CD4-positive, CD25-positive, alpha-beta regulatory T cell (primary cell): ENCODE measurements at regions not wholly inside any gene's neighbourhood (a gene's known extent, or its start where the extent isn't known, plus 50 kb on each side); places are given as distances from the start of the nearest gene placed in this dataset.

Experiments
- ATAC-seq, 2 donors: fragments of 150-1000 bp; cut with Tn5 transposase; one replicate each; pipeline ENCODE4 v1.10.0; 2021; ENCODE audit warnings: low read depth in 2 of 2, moderate number of reproducible peaks in 2 of 2, moderate library complexity in 1 of 2
- DNase-seq, 3 donors: peaks; one replicate each; pipeline versions ENCODE4 v3.0.0 to v3.0.0-alpha.2; 2012 to 2022; ENCODE audit warnings: mixed read lengths in 1 of 3
- H3K27ac ChIP-seq: one replicate; pipeline ENCODE4 v1.7.0; 2013; ENCODE audit warnings: mild to moderate bottlenecking, low read length; ENCODE audit not compliant: insufficient read depth, poor library complexity, severe bottlenecking
- H3K27me3 ChIP-seq: one replicate; pipeline ENCODE4 v1.7.0; 2013; ENCODE audit warnings: low read length; ENCODE audit not compliant: control insufficient read depth, insufficient read depth
- H3K36me3 ChIP-seq: one replicate; pipeline ENCODE4 v1.7.0; 2013; ENCODE audit warnings: mild to moderate bottlenecking, low read length, moderate library complexity; ENCODE audit not compliant: control insufficient read depth, insufficient read depth
- H3K4me1 ChIP-seq: 2 replicates; pipeline ENCODE4 v1.7.0; 2013; ENCODE audit warnings: mild to moderate bottlenecking, low read length; ENCODE audit not compliant: insufficient read depth, control insufficient read depth, poor library complexity, severe bottlenecking
- H3K4me3 ChIP-seq: one replicate; pipeline ENCODE4 v1.7.0; 2013; ENCODE audit warnings: low read depth, mild to moderate bottlenecking, low read length, moderate library complexity
- H3K9me3 ChIP-seq, 2 experiments: 1 replicate in 1 of 2; 2 replicates in 1 of 2; pipeline ENCODE4 v1.7.0; 2013; ENCODE audit warnings: low read length in 2 of 2, mild to moderate bottlenecking in 1 of 2, moderate library complexity in 1 of 2; ENCODE audit not compliant: control insufficient read depth in 2 of 2
- H3K27ac Mint-ChIP-seq, 3 donors: one replicate each; pipeline ENCODE4 v1.8.0; 2020 to 2022; ENCODE audit warnings: mild to moderate bottlenecking in 3 of 3, mixed read lengths in 3 of 3, moderate library complexity in 2 of 3
- H3K27me3 Mint-ChIP-seq: one replicate; pipeline ENCODE4 v1.8.0; 2022; ENCODE audit warnings: mild to moderate bottlenecking, mixed read lengths
- H3K36me3 Mint-ChIP-seq: one replicate; pipeline ENCODE4 v1.8.0; 2020; ENCODE audit warnings: mixed read lengths
- H3K4me1 Mint-ChIP-seq, 4 donors: one replicate each; pipeline ENCODE4 v1.8.0; 2020 to 2022; ENCODE audit warnings: mixed read lengths in 4 of 4, mild to moderate bottlenecking in 1 of 4
- H3K4me3 Mint-ChIP-seq, 4 donors: one replicate each; pipeline ENCODE4 v1.8.0; 2020 to 2022; ENCODE audit warnings: mild to moderate bottlenecking in 4 of 4, mixed read lengths in 4 of 4, moderate library complexity in 3 of 4
- H3K9me3 Mint-ChIP-seq, 7 donors: one replicate each; pipeline ENCODE4 v1.8.0; 2020 to 2022; ENCODE audit warnings: mixed read lengths in 7 of 7, mild to moderate bottlenecking in 3 of 7, moderate library complexity in 2 of 7

DNA sequence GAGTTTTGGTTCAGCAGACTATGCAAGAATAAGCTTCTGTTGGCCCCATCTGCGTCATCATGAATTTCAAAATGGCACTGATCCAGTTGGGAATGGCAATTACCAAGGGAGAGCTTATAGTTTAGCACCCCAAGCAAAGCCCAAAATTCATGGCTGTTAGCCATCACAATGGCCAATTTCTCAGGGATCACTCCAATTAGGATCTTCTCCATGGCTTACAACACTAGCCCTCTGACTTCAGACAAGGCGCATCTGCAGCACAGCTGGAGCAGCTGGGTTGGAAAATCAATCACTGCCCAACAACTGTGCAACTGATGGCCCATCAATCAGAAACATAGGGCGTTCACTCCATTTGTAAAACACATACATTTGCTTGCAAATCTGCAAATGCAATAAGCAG lies 273.6 kb downstream of the SRBD1 start:
- Mint-ChIP-seq H3K4me3 (no peak overlapping the region), H3K27me3 (peaks cover 4% of the 10 kb centered on the region), H3K27ac (no peak overlapping the region), H3K36me3 (no peaks in the 10 kb centered on the region), H3K4me1 (no peaks in the 10 kb centered on the region), H3K9me3 (peaks cover 0 to 1% (median 0%) of the 10 kb centered on the region in 7 donors)
- H3K27ac ChIP-seq, result no peak overlapping the region
- DNase-seq, result no peak
- peaks cover 2% of the 10 kb centered on the region for H3K27me3 ChIP-seq
- H3K4me1 ChIP-seq, result no peaks in the 10 kb centered on the region
- no peaks in the 10 kb centered on the region for H3K36me3 ChIP-seq
- no peak for ATAC-seq
- no peak overlapping the region for H3K4me3 ChIP-seq
- H3K9me3 ChIP-seq, result no peaks in the 10 kb centered on the region

DNA sequence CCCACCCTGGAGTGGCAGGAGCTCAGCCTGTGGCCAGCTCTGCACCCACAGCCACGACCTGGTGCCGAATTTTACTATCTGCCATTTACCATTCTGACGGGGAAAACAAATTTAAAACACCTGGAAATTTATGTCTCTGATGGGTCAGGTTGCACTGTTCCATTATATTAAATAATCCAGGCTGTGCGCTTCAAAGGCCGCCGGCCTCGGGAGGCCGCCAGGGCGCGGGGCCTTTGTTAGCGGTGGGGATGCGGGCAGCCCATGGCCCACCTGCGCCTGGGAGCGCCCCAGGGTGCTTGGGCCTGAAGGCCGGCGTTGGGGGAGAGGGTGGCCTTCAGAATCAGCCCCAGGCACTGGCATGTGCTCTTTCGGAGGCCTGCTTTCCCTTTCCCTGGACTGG lies 276.9 kb downstream of the SRBD1 start:
- no peak overlapping the region for H3K4me3 Mint-ChIP-seq
- peaks cover 4% of the 10 kb centered on the region for H3K27me3 Mint-ChIP-seq
- no peak for ATAC-seq
- no peaks in the 10 kb centered on the region for H3K36me3 Mint-ChIP-seq
- H3K4me1 ChIP-seq, result no peaks in the 10 kb centered on the region
- DNase-seq, result no peak
- no peak overlapping the region for H3K27ac ChIP-seq
- peaks cover 2% of the 10 kb centered on the region for H3K27me3 ChIP-seq
- H3K4me3 ChIP-seq, result no peak overlapping the region
- no peak overlapping the region for H3K27ac Mint-ChIP-seq
- no peaks in the 10 kb centered on the region for H3K36me3 ChIP-seq
- no peaks in the 10 kb centered on the region for H3K4me1 Mint-ChIP-seq
- H3K9me3 ChIP-seq, result no peaks in the 10 kb centered on the region
- peaks cover 0 to 2% (median 0%) of the 10 kb centered on the region in 7 donors for H3K9me3 Mint-ChIP-seq

DNA sequence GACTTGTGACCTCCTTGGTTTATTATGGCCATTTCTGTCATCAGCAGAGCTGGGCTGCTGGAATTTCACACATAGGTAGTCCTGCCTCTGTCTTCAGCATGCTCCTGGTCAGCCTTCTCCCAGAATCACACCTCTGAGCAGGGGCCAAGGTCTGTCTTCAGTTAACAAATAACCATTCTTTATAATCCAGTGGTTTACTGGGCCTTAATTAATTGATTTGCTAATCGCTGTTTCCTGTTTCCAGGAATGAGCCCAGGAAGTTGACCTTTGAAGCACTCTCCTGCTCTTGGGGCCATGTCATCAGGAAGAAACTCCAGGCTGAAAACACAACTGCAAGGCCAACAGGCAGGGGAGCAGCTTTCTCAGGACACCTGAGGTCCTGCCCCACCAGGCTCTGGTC lies 278.5 kb downstream of the SRBD1 start:
- Mint-ChIP-seq H3K4me3 (no peak overlapping the region), H3K27me3 (no peaks in the 10 kb centered on the region), H3K4me1 (no peaks in the 10 kb centered on the region), H3K9me3 (peaks cover 0 to 2% (median 0%) of the 10 kb centered on the region in 7 donors), H3K27ac (no peak overlapping the region), H3K36me3 (no peaks in the 10 kb centered on the region)
- H3K36me3 ChIP-seq, result no peaks in the 10 kb centered on the region
- H3K27me3 ChIP-seq, result peaks cover 1% of the 10 kb centered on the region
- no peak for ATAC-seq
- DNase-seq, result no peak
- no peaks in the 10 kb centered on the region for H3K4me1 ChIP-seq
- no peak overlapping the region for H3K27ac ChIP-seq
- H3K4me3 ChIP-seq, result no peak overlapping the region
- no peaks in the 10 kb centered on the region for H3K9me3 ChIP-seq

DNA sequence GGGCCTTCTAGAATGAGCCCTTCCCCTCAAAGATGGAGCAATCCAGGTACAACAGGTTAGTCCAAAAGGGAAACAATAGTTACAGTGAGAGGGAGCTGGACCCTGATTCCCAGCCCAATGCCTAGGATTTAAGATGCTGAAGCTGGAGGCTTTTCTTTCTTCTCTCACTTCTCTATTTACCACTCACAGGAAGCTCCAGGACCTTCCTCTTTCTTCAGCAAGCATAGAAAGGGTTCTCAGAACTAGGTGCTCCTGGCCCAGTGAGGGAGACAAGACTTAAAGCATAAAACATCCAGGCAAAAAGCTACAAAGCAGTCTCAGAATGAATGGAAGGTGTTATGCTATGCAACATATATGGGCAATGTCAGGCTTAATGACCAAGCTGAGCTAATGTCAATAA lies 279.0 kb downstream of the SRBD1 start:
- no peaks in the 10 kb centered on the region for H3K27me3 Mint-ChIP-seq
- Histone ChIP-seq H3K36me3 (no peaks in the 10 kb centered on the region), H3K27me3 (no peaks in the 10 kb centered on the region), H3K9me3 (no peaks in the 10 kb centered on the region), H3K27ac (no peak overlapping the region), H3K4me1 (no peaks in the 10 kb centered on the region), H3K4me3 (no peak overlapping the region)
- H3K4me1 Mint-ChIP-seq, result no peaks in the 10 kb centered on the region
- no peak overlapping the region for H3K27ac Mint-ChIP-seq
- no peak for ATAC-seq
- no peak overlapping the region for H3K4me3 Mint-ChIP-seq
- H3K9me3 Mint-ChIP-seq, result peaks cover 0 to 2% (median 0%) of the 10 kb centered on the region in 7 donors
- no peak for DNase-seq
- H3K36me3 Mint-ChIP-seq, result no peaks in the 10 kb centered on the region

DNA sequence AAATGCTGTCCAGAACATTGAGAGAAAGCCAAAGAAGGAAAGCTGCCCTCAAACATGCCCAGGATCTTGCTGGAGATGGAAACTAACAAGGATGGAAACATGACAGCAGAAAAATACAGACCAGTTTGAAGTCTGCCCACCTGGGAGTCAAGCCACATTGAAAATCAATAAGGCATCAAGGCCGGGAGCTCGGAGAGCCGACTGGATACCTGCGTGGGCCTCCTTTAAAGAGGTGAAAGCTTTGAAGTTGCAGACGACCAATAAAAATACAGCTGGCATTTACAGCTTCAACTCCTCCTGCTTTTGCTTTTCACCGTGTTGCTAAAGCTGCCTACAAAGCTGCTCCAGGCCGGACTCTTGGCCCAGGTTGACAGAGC lies 279.7 kb downstream of the SRBD1 start:
- H3K4me3 ChIP-seq, result no peak overlapping the region
- no peak overlapping the region for H3K27ac ChIP-seq
- H3K27me3 Mint-ChIP-seq, result no peaks in the 10 kb centered on the region
- ATAC-seq, result no peak
- no peaks in the 10 kb centered on the region for H3K4me1 ChIP-seq
- H3K36me3 ChIP-seq, result no peaks in the 10 kb centered on the region
- no peaks in the 10 kb centered on the region for H3K9me3 ChIP-seq
- DNase-seq, result no peak
- no peak overlapping the region for H3K27ac Mint-ChIP-seq
- H3K27me3 ChIP-seq, result no peaks in the 10 kb centered on the region
- H3K4me3 Mint-ChIP-seq, result no peak overlapping the region
- no peaks in the 10 kb centered on the region for H3K4me1 Mint-ChIP-seq
- no peaks in the 10 kb centered on the region for H3K36me3 Mint-ChIP-seq
- peaks cover 0 to 2% (median 0%) of the 10 kb centered on the region in 7 donors for H3K9me3 Mint-ChIP-seq

DNA sequence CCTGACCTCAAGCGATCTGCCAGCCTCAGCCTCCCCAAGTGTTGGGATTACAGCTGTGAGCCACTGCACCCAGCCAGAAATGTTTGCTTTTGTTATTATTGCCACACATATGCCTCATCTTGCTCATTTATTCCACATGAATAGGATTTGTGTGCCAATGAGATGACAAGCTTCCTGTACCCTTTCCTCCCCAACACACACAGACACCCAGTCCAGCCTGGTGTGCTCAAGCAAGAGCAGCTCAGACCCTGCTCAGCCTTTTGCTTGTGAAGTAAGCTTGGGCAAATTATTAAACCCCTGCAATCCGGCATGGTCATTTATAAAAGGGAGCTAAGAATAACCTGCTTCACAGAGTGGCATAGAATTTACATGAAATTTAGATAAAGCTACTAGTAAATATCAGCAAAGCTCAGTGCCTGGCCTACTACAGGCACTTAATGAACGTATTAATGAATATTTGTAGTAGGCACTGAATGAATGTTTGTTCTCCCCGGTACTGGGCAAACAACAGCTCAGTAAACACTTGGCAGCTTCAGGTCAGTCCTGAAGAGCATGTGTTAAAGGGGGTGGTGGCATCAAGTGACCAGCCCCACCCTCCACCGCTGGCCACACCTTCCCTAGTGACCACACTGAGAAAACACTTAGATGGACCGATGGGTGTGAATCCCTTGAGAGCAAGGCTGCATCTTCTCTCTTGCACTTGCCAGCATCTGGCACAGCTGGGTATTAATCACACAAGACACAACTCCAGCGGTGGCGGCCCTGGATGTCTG lies 280.2 kb downstream of the SRBD1 start:
- Histone ChIP-seq H3K9me3 (no peaks in the 10 kb centered on the region), H3K36me3 (no peaks in the 10 kb centered on the region), H3K27ac (no peak overlapping the region), H3K4me1 (no peaks in the 10 kb centered on the region), H3K4me3 (no peak overlapping the region), H3K27me3 (no peaks in the 10 kb centered on the region)
- Mint-ChIP-seq H3K4me1 (no peaks in the 10 kb centered on the region), H3K27ac (no peak overlapping the region), H3K36me3 (no peaks in the 10 kb centered on the region), H3K9me3 (peaks cover 0 to 2% (median 0%) of the 10 kb centered on the region in 7 donors), H3K27me3 (no peaks in the 10 kb centered on the region), H3K4me3 (no peak overlapping the region)
- DNase-seq (no peak), ATAC-seq (no peak)

DNA sequence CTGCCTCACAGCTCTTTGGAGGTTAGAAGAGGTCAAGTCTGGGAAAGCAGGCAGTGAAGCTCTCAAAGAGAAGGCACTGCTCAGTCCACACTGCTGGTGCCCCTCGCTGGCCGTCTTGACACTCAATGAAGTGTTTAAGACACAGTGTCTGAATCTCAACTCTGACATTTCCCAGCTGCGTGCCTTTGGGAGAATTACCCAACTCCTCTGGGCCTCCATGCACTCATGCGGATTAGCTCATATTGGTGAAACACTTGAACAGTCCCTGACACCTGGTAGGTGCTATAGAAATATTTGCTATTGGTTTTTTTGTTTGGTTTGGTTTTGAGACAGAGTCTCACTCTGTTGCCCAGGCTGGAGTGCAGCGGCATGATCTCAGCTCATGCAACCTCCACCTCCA lies 281.0 kb downstream of the SRBD1 start:
- H3K9me3 ChIP-seq, result no peaks in the 10 kb centered on the region

DNA sequence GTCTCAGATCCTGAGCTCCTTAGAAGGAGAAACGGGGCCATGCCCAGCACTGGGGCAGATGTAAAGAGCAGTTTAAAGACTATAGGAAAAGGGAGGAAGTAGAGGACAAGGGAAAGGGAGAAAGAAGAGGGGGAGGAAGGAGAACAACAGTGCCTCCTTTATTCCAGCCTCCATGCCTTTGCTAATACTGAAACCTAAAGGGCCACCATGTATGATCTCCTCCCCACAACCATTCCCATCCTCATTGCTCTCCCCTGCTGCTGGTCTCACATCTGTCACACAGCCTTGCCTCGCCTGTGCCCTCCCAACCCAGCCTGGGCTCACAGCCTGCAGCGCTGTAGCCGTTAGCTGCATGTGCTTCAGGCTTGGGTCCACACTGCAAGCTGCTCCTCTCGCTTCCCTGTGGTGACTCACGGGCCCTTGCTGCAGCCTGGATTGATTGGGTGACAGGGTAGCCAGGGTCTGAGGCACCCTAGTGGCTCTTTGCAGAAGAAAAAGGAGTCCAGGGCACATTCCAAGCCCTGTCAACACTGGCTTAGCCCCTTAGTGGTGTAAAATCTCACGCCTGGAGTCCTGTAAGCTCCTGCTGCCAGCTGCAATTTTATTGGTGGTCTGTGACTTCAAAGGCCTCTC lies 281.9 kb downstream of the SRBD1 start:
- no peaks in the 10 kb centered on the region for H3K27me3 ChIP-seq
- Mint-ChIP-seq H3K27me3 (no peaks in the 10 kb centered on the region), H3K9me3 (peaks cover 0 to 2% (median 0%) of the 10 kb centered on the region in 7 donors), H3K4me3 (no peak overlapping the region), H3K36me3 (no peaks in the 10 kb centered on the region), H3K4me1 (no peaks in the 10 kb centered on the region), H3K27ac (no peak overlapping the region)
- no peak overlapping the region for H3K27ac ChIP-seq
- H3K4me1 ChIP-seq, result no peaks in the 10 kb centered on the region
- H3K9me3 ChIP-seq, result no peaks in the 10 kb centered on the region
- DNase-seq (no peak), ATAC-seq (no peak)
- H3K36me3 ChIP-seq, result no peaks in the 10 kb centered on the region
- H3K4me3 ChIP-seq, result no peak overlapping the region

More for the DNA sequence above, 281.0 kb downstream of the SRBD1 start:
- Histone ChIP-seq H3K4me1 (no peaks in the 10 kb centered on the region), H3K36me3 (no peaks in the 10 kb centered on the region), H3K4me3 (no peak overlapping the region), H3K27me3 (no peaks in the 10 kb centered on the region), H3K27ac (no peak overlapping the region)
- ATAC-seq (no peak), DNase-seq (no peak)
- Mint-ChIP-seq H3K27ac (no peak overlapping the region), H3K4me3 (no peak overlapping the region), H3K36me3 (no peaks in the 10 kb centered on the region), H3K27me3 (no peaks in the 10 kb centered on the region), H3K4me1 (no peaks in the 10 kb centered on the region), H3K9me3 (peaks cover 0 to 2% (median 0%) of the 10 kb centered on the region in 7 donors)
